ENCODE measurements at regions not wholly inside any gene's neighbourhood (a gene's known extent, or its start where the extent isn't known, plus 50 kb on each side); places are given as distances from the start of the nearest gene placed in this dataset.
"Not testable (repeated sequence)": the region's sequence is repeated elsewhere in the genome, so short reads cannot be mapped to it uniquely, and the experiment has no call there.

GRCh38 chr6:144543006-144543871 is 258.1 kb downstream of the UTRN start:
- DNase-seq = peak; percentile 20

- no peak for DNase-seq
Observed at GRCh38 chr6:144544266-144544830, 259.2 kb downstream of the UTRN start.

GRCh38 chr6:144546807-144547206 is 261.7 kb downstream of the UTRN start:
- no peak for DNase-seq

- no peak for DNase-seq
Observed at GRCh38 chr6:144547409-144547808, 262.3 kb downstream of the UTRN start.

GRCh38 chr6:144548536-144548935 is 263.4 kb downstream of the UTRN start:
- no peak for DNase-seq

GRCh38 chr6:144549837-144550747 is 265.0 kb downstream of the UTRN start:
- no peak for DNase-seq

GRCh38 chr6:144551339-144551738 is 266.2 kb downstream of the UTRN start:
- no peak for DNase-seq

- no peak for DNase-seq
Observed at GRCh38 chr6:144555066-144555465, 269.9 kb downstream of the UTRN start.

- DNase-seq = peak; percentile 23
Observed at GRCh38 chr6:144559865-144560593, 274.9 kb downstream of the UTRN start.

- DNase-seq = no peak
Observed at GRCh38 chr6:144561455-144562043, 276.4 kb downstream of the UTRN start.

- no peak for DNase-seq
Observed at GRCh38 chr6:144564202-144564601, 279.1 kb downstream of the UTRN start.

- peak; percentile 28 for DNase-seq
Observed at GRCh38 chr6:144566868-144567615, 281.9 kb downstream of the UTRN start.

- no peak for DNase-seq
Observed at GRCh38 chr6:144568241-144568640, 283.1 kb downstream of the UTRN start.

GRCh38 chr6:144572541-144572940 is 287.4 kb downstream of the UTRN start:
- not testable (repeated sequence) for DNase-seq

- DNase-seq = no peak
Observed at GRCh38 chr6:144574796-144575195, 289.7 kb downstream of the UTRN start.

GRCh38 chr6:144575327-144575726 is 290.2 kb downstream of the UTRN start:
- DNase-seq = no peak

- no peak for DNase-seq
Observed at GRCh38 chr6:144576871-144577270, 291.7 kb downstream of the UTRN start.

- DNase-seq = peak; percentile 48
Observed at GRCh38 chr6:144578385-144579350, 293.5 kb downstream of the UTRN start.

- DNase-seq = no peak
Observed at GRCh38 chr6:144580039-144580438, 294.9 kb downstream of the UTRN start.

GRCh38 chr6:144580771-144581170 is 295.6 kb downstream of the UTRN start:
- DNase-seq = no peak
